ENCODE measurements at regions not wholly inside any gene's neighbourhood (a gene's known extent, or its start where the extent isn't known, plus 50 kb on each side); places are given as distances from the start of the nearest gene placed in this dataset.

DNA sequence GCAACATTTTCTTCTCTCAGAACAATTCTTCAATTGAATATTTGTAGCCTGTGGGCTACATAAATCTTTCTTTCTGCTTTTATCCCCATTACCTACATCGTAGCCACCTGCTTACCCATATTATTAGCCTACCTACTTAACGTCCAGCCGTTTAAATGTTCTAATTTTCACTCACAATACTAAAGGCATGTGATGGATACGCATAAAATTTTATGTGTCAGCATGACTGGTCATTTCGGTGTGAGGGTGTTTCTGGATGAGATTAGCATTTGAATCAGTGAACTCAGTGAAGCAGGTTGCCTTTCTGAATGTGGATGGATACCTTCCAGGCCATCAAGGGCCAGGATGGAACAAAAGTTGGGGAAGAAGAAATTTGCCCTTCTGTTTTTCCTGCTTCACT lies 1722.5 kb upstream of the ACO1 start:
- H3K4me3 ChIP-seq (ENCODE audit: low read depth, low read length) = no peak overlapping the region
- DNase-seq (ENCODE audit: low read depth) = no peak
- TF ChIP-seq, protein P1, sequence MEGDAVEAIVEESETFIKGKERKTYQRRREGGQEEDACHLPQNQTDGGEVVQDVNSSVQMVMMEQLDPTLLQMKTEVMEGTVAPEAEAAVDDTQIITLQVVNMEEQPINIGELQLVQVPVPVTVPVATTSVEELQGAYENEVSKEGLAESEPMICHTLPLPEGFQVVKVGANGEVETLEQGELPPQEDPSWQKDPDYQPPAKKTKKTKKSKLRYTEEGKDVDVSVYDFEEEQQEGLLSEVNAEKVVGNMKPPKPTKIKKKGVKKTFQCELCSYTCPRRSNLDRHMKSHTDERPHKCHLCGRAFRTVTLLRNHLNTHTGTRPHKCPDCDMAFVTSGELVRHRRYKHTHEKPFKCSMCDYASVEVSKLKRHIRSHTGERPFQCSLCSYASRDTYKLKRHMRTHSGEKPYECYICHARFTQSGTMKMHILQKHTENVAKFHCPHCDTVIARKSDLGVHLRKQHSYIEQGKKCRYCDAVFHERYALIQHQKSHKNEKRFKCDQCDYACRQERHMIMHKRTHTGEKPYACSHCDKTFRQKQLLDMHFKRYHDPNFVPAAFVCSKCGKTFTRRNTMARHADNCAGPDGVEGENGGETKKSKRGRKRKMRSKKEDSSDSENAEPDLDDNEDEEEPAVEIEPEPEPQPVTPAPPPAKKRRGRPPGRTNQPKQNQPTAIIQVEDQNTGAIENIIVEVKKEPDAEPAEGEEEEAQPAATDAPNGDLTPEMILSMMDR (IDR thresholded peaks at IDR 0.05; ENCODE audit: insufficient read depth, low read length) = no peak

- TF ChIP-seq, protein P1 (IDR thresholded peaks at IDR 0.05; ENCODE audit: insufficient read depth, low read length) = no peak
- DNase-seq (ENCODE audit: low read depth) = no peak
- H3K4me3 ChIP-seq (ENCODE audit: low read depth, low read length) = no peak overlapping the region
Observed at GRCh38 chr9:30670805-30671562, 1713.5 kb upstream of the ACO1 start.

- TF ChIP-seq, protein P1 (IDR thresholded peaks at IDR 0.05; ENCODE audit: insufficient read depth, low read length) = no peak
- no peak overlapping the region for H3K4me3 ChIP-seq (ENCODE audit: low read depth, low read length)
- DNase-seq (ENCODE audit: low read depth) = no peak
Observed at GRCh38 chr9:30673132-30673531, 1711.3 kb upstream of the ACO1 start.

DNA sequence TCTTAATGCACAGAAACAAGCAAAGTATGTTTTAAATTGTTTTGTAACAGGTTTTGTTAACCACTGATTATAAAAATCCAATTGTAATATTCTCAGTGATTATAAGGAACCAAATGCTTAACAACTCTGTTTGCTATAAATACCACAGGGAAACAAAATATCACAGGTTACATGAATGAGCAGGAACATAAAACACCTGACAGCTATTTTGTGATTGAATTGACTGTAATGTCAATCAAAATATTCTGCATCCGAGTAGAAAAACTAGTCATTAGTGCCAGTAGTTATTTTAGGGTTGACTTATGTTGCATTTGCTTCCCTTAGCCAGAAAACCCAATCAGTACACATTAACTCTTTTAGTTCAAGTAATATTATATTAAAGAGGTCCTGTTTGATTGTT lies 1707.8 kb upstream of the ACO1 start:
- TF ChIP-seq, protein P1 (IDR thresholded peaks at IDR 0.05; ENCODE audit: insufficient read depth, low read length) = no peak
- no peak overlapping the region for H3K4me3 ChIP-seq (ENCODE audit: low read depth, low read length)

DNA sequence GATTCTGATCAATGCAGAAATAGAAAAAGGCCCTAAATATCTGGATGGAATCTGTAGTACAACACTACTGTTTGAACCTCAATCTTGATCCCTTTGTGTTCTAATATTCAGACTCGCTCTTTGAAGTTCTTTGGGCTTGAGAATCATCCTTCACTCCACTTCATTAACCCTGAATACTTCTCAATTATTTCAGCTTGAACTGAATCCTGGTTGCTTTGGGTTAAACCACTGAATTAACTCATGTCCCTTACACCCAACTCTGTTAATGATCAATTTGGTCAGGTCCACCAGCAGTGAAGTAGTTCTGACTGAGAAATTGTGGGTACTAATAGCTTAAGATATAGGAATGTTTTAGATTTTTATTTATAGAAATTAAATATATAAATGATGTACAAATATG lies 1707.2 kb upstream of the ACO1 start:
- no peak overlapping the region for H3K4me3 ChIP-seq (ENCODE audit: low read depth, low read length)
- TF ChIP-seq, protein P1 (IDR thresholded peaks at IDR 0.05; ENCODE audit: insufficient read depth, low read length) = no peak
- no peak for DNase-seq (ENCODE audit: low read depth)

More for the DNA sequence above, 1707.8 kb upstream of the ACO1 start:
- DNase-seq (ENCODE audit: low read depth) = no peak

DNA sequence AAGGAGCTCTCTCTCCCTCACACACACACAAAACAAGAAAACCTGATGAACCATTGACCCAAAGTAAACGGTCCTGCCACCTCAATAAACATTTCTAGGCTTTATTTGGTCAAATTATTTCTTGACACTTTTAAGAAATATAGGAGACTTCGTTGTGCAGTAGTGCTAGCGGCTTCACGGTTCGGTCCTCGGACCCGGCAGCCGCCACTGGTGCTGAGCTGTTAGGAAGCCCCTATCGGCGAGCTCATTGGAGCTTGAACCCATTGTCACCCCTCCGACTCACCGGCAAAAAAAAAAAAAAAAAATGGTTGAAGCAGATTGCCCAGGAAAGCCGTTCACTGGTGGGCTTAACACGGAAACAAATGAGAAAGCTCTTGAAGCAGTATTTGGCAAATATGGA lies 1695.6 kb upstream of the ACO1 start:
- TF ChIP-seq, protein P1 (IDR thresholded peaks at IDR 0.05; ENCODE audit: insufficient read depth, low read length) = no peak
- no peak for DNase-seq (ENCODE audit: low read depth)
- no peak overlapping the region for H3K4me3 ChIP-seq (ENCODE audit: low read depth, low read length)

GRCh38 chr9:30697958-30698357 lies 1686.5 kb upstream of the ACO1 start:
- TF ChIP-seq, protein P1 (IDR thresholded peaks at IDR 0.05; ENCODE audit: insufficient read depth, low read length) = no peak
- DNase-seq (ENCODE audit: low read depth) = no peak
- no peak overlapping the region for H3K4me3 ChIP-seq (ENCODE audit: low read depth, low read length)
